HUDEP-2 (cell line): ENCODE measurements at regions not wholly inside any gene's neighbourhood (a gene's known extent, or its start where the extent isn't known, plus 50 kb on each side); places are given as distances from the start of the nearest gene placed in this dataset.

Source experiments
- DNase-seq, 76 experiments: peaks; one replicate each; lab custom pipeline; 2025; ENCODE audit not compliant: unreplicated experiment in 76 of 76; lab: John Stamatoyannopoulos, UW

DNA sequence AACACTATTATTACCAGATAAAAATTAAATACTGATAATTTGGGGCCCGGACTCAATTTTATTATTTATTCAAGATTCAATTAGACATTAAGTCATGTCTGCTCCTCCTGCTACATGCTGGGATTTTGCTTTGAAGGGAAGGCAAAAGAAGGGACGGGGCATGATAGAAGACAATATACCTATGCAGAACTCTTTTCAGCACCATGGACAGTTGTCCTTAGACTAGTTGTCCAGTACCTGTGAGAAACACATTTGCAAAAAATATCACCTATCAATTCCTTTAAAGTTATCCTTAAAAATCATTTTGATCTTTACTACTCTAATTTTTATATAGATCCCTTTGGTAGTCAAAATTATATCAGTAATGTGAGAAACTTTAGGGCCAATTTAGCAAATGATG lies 100.2 kb upstream of the SULT1C3 start:
- DNase-seq: peak in 4 of 76 experiments; percentile 1 to 6 (median 2)

DNA sequence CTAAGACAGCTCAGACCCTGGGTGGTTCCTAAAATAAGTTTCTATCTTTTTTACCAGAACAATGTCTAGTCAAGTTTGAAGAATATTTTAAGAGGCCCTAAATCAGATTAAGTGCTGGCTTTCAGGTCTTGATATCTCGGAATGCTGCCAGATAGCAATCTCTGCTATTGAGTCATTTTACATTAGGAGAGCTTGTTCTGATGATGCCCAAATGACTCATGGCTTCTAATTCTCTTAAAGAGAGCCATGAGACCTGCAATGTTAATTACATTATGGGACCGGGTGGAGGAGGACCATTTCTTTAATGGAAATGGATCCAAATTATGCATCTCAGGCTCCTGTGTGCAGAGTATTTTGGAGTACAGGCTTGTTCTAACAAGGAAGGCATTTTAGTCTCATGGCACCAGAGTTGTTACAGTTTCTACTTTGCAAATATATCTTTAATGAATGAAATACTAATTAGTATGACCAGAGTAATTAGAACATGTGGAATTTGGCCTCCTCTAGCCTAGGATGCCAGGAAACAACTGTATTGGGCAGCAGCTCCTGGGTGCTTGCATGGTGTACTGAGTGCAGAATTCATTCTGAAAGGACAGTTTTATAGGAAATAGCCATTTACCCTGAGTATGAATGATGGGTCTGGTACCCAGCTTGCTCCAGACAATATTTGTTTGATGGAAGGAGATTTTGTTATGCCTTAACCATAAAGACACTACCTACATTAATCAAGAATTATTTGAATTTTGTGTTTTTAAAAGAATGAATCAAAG lies 94.0 kb upstream of the SULT1C3 start:
- DNase-seq: no peak

DNA sequence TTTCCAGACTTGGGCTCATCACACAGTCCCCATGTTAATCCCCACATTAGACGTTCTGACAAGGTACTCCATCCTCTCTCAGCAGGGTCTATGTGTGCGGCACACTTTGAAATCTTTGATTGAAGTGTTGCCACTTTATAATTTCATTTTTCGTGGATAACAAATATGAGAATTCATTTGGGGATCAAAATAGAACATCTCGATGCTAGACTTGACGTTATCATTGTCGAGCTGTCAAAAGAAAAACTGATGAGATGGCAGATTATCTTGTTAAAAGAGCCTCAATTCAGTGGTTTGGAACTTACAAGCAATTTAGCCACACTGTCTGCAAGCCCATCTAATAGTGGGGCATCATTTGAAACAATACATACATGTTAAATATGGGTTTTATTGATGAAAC lies 91.2 kb upstream of the SULT1C3 start:
- DNase-seq: no peak

DNA sequence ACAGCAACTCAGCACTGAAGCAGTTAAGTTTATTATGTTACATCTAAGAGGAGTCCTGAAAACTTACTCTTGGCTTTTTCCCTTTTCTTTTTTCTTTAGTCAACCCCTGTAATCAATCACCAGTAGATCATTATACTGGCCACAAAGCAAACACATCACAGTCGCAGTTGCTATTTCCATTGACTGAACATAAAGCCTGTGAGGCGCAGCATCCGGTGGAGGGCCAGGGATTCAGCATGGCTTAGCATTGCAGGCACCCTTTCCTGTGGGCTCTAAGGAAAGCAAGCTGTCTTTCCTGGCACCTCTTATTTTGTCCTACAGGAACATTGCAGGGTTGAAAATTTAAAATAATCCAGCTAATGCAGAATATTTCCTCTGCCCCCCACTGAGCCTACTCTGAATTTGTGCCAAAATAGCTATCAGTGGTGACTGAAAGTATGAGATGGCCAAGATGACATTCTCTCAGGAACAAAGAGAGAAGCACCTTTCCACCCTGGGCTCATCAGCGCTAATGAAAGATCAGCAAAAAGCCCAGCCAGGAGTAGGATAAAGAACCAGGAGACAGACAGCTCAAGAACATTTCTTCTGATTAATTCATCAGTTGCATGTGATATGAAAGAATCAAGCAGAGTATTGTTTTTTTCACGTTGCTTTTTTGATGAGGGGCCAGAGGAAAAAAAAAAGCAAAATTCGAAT lies 85.3 kb upstream of the SULT1C3 start:
- no peak for DNase-seq

DNA sequence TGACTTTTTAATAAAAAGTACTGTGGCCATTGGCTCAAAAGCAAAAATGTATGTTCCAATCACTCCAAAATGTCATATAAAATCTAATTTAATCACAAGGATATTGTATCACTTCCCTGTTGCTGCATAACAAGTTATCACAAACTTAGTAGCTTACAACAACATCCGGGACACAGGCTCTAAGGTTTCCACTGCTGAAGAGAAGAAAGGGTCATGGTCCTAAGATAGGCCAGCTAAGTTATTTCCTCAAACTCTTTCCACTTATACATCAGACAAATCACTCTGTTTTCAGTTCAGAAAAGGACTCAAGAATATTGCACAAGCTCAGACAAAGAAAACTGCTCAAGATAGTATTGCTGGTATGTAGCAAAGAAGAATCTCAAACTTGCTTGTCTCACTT lies 78.5 kb upstream of the SULT1C3 start:
- no peak for DNase-seq

DNA sequence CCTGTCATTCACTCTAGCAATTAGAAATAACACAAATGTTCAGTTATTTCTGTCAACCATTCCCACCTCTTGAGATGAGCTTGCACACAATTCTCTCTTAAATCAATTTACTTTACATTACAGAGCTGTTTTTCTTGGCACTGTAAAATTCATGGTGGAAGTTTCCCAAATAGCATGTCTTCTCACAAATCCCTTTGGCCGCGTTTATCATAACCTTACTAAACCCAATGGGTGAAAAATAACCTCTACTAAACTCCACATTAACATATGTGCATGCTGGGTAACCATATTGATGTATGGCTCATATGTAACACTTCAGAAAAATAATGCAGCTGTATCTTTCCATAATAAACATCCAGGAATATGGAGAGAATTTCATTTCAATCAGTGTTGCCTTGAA lies 75.5 kb upstream of the SULT1C3 start:
- no peak for DNase-seq

DNA sequence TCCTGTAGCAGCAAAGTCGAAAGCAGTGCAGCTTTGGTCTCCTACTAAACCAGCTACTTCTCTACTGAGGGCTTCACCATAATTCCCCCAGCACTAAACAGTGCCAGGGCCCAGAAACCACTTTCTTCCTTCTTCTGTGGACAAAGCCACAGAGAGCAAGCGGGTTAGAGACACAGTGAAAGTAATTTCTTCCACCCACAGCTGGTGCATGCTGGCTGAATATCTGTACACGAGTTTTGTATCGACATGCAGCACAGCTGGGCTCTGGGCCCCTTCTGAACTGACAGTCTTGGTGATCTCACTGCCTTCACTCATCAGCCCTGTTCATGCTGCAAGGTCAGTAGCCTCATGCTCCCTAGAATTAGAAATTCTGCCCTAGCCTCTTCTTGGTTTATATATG lies 74.0 kb upstream of the SULT1C3 start:
- DNase-seq: no peak

DNA sequence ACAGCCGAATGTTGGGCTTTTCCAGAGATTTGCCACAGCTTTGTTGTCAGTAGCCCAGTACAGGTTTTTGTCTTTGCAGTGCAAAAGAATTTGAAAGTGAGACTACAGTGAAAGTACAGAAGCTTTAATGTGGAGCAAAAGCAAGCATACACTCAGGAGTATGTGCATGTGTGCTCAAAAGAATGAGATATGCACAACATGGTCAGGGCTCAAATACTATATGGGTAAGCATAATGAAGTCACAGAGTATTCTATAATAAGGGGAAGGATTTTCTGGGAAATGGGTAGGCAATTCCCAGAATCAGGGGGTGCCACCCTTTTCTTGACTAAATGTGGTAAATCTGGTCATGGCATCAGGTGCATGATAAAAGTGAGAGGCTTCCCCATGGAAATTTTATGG lies 72.1 kb upstream of the SULT1C3 start:
- DNase-seq: no peak

DNA sequence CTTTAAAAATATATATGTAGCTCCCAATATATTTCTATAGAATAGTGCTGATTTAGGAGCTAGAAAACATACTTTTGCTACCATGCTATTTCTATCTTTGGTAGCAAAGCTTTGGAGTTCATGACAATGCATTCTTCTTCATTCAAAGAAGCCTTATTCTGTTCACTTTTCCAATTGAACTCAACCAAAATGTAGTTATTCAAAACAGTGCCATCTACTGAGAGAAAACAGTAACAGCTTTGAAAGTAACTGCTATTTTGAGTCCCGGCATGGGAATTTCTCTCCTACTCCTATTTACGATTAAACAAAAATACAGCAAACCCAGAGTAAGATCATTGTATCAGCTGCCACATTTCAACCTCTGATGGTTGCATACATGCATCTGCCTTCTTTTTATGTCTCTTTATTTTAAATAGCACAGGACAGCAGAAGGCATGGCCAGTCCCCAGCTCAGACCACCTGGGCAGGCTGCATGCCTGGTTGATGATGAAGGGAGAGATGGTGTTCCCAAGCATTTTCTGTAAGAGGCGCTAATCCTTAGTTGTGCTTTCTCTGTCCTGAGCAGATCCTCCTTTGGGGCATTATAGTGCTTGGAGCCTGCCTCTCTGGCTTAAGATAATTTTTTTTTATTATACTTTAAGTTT lies 69.7 kb upstream of the SULT1C3 start:
- peak in 4 of 76 experiments; percentile 5 to 17 (median 9) for DNase-seq

DNA sequence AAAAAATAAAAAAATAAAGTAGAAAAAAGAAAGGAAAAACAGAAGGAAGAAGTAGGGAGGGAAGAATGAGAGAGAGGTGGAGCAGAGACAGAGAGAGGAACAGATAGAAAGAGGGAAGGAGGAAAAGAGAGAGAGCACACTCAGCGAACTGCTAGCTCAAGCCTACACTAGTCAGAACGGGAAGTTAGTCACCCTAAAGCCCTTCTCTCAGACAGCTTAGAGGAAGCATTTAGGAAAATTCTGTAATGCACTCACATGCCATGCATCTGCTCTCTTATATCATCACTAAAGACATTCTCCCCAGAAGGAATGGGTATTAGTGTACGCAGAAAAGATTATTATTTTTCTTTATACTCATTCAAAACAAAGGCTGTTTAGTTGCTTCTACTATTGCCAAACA lies 68.1 kb upstream of the SULT1C3 start:
- no peak for DNase-seq

DNA sequence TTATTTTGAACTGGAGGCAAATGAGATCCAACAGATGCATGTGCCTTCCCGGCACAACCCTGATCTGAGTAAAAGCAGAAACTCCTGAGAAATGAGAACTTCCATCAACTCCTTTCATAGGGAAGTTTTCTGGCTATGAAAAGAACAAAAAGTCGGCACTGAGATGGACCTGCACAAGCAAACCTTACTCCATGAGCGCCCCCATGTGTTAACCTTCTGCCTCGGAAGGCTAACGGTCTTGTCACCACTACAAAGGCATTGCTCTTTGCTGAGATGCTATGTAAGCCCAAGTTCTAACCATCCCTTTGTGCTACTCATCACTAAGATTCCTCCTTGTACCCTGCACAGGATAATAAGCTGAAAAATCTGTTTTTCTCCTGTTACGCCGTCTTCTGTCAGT lies 57.3 kb upstream of the SULT1C3 start:
- peak in 14 of 76 experiments; percentile 1 to 33 (median 4) for DNase-seq

DNA sequence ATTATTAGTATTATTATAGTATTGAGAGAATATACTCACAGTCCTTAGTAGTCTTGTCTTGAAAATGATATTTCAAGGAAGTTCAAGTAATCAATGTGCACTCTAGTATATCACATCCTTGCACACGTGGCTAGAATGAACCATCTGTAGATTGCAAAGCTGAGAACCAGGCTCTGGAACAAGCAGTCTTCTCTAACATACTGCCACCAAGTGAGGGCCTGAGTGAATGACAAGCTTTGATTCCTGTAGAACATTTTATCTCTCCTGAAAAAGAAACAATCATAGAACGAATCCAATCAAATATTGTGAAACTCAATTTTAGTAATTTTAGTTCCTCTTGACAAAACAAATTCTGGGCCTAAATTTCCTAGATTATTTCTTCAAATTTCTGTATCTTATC lies 55.3 kb upstream of the SULT1C3 start:
- DNase-seq: peak in 5 of 76 experiments; percentile 1 to 9 (median 6)

DNA sequence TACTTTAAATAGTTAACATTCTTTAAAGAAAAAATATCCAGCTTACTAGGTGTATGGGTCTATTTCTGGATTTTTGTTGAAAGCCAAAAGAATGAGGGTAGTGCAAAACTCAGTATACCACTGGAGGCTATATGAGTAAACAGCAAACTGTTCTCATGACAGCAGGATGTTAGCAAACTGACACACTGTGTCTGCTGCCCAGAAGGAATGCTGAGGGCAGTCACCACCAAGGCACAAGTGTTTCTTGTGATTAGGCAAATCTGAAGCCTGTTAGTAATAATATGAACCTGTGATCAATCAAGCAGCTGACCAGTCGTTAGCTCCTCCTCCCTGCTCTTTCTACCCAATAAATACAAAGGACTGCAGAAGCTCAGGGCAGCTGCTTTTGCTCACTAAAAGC lies 50.5 kb upstream of the SULT1C3 start:
- DNase-seq: no peak
